ENCODE measurements at regions not wholly inside any gene's neighbourhood (a gene's known extent, or its start where the extent isn't known, plus 50 kb on each side); places are given as distances from the start of the nearest gene placed in this dataset.

- TF ChIP-seq POLR2AphosphoS5 (IDR thresholded peaks at IDR 0.05) (no peak), EP300 (IDR thresholded peaks at IDR 0.05) (no peak)
These were observed 69.2 kb downstream of the CYB561 start for GRCh38 chr17:63376949-63377348.
